ENCODE measurements at regions not wholly inside any gene's neighbourhood (a gene's known extent, or its start where the extent isn't known, plus 50 kb on each side); places are given as distances from the start of the nearest gene placed in this dataset.

DNA sequence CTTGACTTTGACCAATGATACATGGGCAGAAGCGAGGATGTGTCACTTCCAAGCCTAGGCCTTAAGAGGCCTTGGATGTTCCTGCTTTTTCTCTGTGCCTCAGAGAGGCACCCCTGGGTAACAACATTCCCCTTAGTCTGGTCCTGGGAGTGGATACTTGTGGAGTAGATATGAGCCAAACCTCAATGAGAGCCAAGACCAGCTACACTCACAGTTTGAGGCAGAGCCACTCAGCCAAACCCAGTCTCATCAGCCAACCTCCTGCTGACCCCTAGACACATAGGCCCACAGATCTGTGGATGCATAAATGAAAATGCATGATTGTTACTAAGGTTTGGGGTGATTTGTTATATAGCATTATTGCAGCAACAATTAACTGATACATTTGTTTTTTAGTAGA is 114.2 kb downstream of the ZNF621 start:
- Histone ChIP-seq H3K36me3 (no peaks in the 10 kb centered on the region), H3K27me3 (no peaks in the 10 kb centered on the region), H3K4me1 (no peaks in the 10 kb centered on the region), H3K9me3 (peaks cover 0 to 10% of the 10 kb centered on the region in 2 donors), H3K4me3 (no peak overlapping the region), H3K27ac (no peak overlapping the region)
- intact Hi-C loops (cut with DNase I), result no loop called here
- TF ChIP-seq, protein P1, sequence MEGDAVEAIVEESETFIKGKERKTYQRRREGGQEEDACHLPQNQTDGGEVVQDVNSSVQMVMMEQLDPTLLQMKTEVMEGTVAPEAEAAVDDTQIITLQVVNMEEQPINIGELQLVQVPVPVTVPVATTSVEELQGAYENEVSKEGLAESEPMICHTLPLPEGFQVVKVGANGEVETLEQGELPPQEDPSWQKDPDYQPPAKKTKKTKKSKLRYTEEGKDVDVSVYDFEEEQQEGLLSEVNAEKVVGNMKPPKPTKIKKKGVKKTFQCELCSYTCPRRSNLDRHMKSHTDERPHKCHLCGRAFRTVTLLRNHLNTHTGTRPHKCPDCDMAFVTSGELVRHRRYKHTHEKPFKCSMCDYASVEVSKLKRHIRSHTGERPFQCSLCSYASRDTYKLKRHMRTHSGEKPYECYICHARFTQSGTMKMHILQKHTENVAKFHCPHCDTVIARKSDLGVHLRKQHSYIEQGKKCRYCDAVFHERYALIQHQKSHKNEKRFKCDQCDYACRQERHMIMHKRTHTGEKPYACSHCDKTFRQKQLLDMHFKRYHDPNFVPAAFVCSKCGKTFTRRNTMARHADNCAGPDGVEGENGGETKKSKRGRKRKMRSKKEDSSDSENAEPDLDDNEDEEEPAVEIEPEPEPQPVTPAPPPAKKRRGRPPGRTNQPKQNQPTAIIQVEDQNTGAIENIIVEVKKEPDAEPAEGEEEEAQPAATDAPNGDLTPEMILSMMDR (IDR thresholded peaks at IDR 0.05), result no peak
- DNase-seq (no peak), ATAC-seq (no peak)

GRCh38 chr3:40642812-40643211 is 118.1 kb downstream of the ZNF621 start:
- H3K27me3 ChIP-seq, result no peaks in the 10 kb centered on the region
- no peak for ATAC-seq
- no peak overlapping the region for H3K4me3 ChIP-seq
- H3K4me1 ChIP-seq, result no peaks in the 10 kb centered on the region
- no peak overlapping the region for H3K27ac ChIP-seq
- intact Hi-C loops (cut with DNase I), result no loop called here
- no peak for DNase-seq
- TF ChIP-seq, protein P1 (IDR thresholded peaks at IDR 0.05), result no peak
- no peaks in the 10 kb centered on the region for H3K36me3 ChIP-seq
- H3K9me3 ChIP-seq, result no peaks in the 10 kb centered on the region

DNA sequence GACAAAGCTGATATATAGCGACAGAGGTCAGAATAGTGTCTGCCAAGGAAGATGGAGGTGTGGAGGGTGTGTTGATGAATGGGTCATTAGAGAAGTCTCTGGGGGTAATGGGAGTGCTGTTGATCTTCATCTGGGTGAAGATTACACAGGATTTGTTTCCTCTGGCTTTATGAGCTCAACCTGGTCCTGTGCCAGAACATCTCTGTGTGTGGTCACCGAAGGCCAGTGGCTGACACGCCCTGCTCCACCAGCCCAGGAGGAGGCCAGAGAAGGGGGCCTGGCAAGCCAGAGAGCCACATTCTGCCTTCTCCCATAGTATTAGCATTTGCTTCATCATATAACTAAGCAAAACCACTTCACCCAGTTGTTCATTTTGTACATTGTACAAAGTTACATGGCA is 121.1 kb downstream of the ZNF621 start:
- TF ChIP-seq, protein P1 (IDR thresholded peaks at IDR 0.05), result no peak
- no peaks in the 10 kb centered on the region for H3K27me3 ChIP-seq
- H3K27ac ChIP-seq, result no peak overlapping the region
- no peaks in the 10 kb centered on the region for H3K4me1 ChIP-seq
- intact Hi-C loops (cut with DNase I), result no loop called here
- no peak for DNase-seq
- H3K9me3 ChIP-seq, result no peaks in the 10 kb centered on the region
- no peaks in the 10 kb centered on the region for H3K36me3 ChIP-seq
- no peak for ATAC-seq
- H3K4me3 ChIP-seq, result no peak overlapping the region

- ATAC-seq (no peak), DNase-seq (no peak)
- intact Hi-C loops (cut with DNase I), result no loop called here
- Histone ChIP-seq H3K9me3 (no peaks in the 10 kb centered on the region), H3K27me3 (no peaks in the 10 kb centered on the region), H3K36me3 (no peaks in the 10 kb centered on the region), H3K4me1 (no peaks in the 10 kb centered on the region), H3K27ac (no peak overlapping the region), H3K4me3 (no peak overlapping the region)
- TF ChIP-seq, protein P1 (IDR thresholded peaks at IDR 0.05), result no peak
These were observed 124.6 kb downstream of the ZNF621 start for GRCh38 chr3:40649346-40649745.

- H3K4me3 ChIP-seq, result no peak overlapping the region
- ATAC-seq (no peak), DNase-seq (no peak)
- no peaks in the 10 kb centered on the region for H3K36me3 ChIP-seq
- no peaks in the 10 kb centered on the region for H3K27me3 ChIP-seq
- intact Hi-C loops (cut with DNase I), result no loop called here
- H3K9me3 ChIP-seq, result no peaks in the 10 kb centered on the region
- TF ChIP-seq, protein P1 (IDR thresholded peaks at IDR 0.05), result no peak
- H3K27ac ChIP-seq, result no peak overlapping the region
- no peaks in the 10 kb centered on the region for H3K4me1 ChIP-seq
These were observed 127.3 kb downstream of the ZNF621 start for GRCh38 chr3:40652072-40652471.

Measured in left lung (tissue), 4 donors.